Ishikawa (cell line): ENCODE measurements at regions not wholly inside any gene's neighbourhood (a gene's known extent, or its start where the extent isn't known, plus 50 kb on each side); places are given as distances from the start of the nearest gene placed in this dataset.

ENCODE experiments used
- CEBPB ChIP-seq: IDR thresholded peaks from 2 replicates; pipeline ENCODE4 v1.6.1; 2012
- CREB1 ChIP-seq: IDR thresholded peaks from 2 replicates; pipeline ENCODE4 v1.6.1; 2012; ENCODE audit warnings: low read depth
- FOXM1 ChIP-seq: IDR thresholded peaks from 2 replicates; pipeline ENCODE4 v1.6.1; 2012; ENCODE audit warnings: low read depth, borderline replicate concordance
- NFIC ChIP-seq: IDR thresholded peaks from 2 replicates; pipeline ENCODE4 v1.6.1; 2012
- REST ChIP-seq: IDR thresholded peaks from 2 replicates; pipeline ENCODE4 v1.6.1; 2012; ENCODE audit warnings: low read depth, mild to moderate bottlenecking
- TAF1 ChIP-seq: IDR thresholded peaks from 2 replicates; pipeline ENCODE4 v1.6.1; 2012; ENCODE audit warnings: low read depth, mild to moderate bottlenecking
- USF1 ChIP-seq: IDR thresholded peaks from 2 replicates; pipeline ENCODE4 v1.6.1; 2012
- YY1 ChIP-seq: IDR thresholded peaks from 2 replicates; pipeline ENCODE4 v1.6.1; 2012; ENCODE audit warnings: low read depth

- TF ChIP-seq NFIC = no peak
- no peak for TF ChIP-seq CREB1
- TF ChIP-seq REST = no peak
- TF ChIP-seq USF1 = no peak
- TF ChIP-seq TAF1 = no peak
- no peak for TF ChIP-seq CEBPB
- no peak for TF ChIP-seq YY1
- TF ChIP-seq FOXM1 = no peak
Measured at GRCh38 chr3:117721866-117722265, 1012.3 kb downstream of the TUSC7 start.
